Esophagus squamous epithelium (tissue), 5 donors: ENCODE measurements at regions not wholly inside any gene's neighbourhood (a gene's known extent, or its start where the extent isn't known, plus 50 kb on each side); places are given as distances from the start of the nearest gene placed in this dataset.

Experiments
- DNase-seq: peaks from one replicate; lab custom pipeline; 2025; lab: John Stamatoyannopoulos, UW
- H3K27ac ChIP-seq, 4 donors: fragments of 200-600 bp; sonication (generic); one replicate each; pipeline ENCODE4 v1.5.1; 2016 to 2019; ENCODE audit warnings: mild to moderate bottlenecking in 1 of 4
- H3K27me3 ChIP-seq, 4 donors: fragments of 200-600 bp; sonication (generic); 1 replicate in 3 of 4; 2 replicates in 1 of 4; pipeline versions ENCODE4 v1.5.1 to v1.6.0; 2017 to 2021; ENCODE audit warnings: antibody characterized with exemption in 1 of 4
- H3K36me3 ChIP-seq, 3 donors: fragments of 200-600 bp; sonication (generic); one replicate each; pipeline ENCODE4 v1.5.1; 2016 to 2019
- H3K4me1 ChIP-seq, 3 donors: fragments of 200-600 bp; sonication (generic); one replicate each; pipeline ENCODE4 v1.5.1; 2017 to 2019
- H3K4me3 ChIP-seq, 4 donors: fragments of 200-600 bp; sonication (generic); 1 replicate in 3 of 4; 2 replicates in 1 of 4; pipeline ENCODE4 v1.5.1; 2016 to 2019; ENCODE audit warnings: mild to moderate bottlenecking in 2 of 4, moderate library complexity in 1 of 4
- H3K9me3 ChIP-seq, 3 donors: fragments of 200-600 bp; sonication (generic); one replicate each; pipeline ENCODE4 v1.5.1; 2016 to 2019
- POLR2A ChIP-seq, 4 donors: fragments of 450-650 bp; IDR thresholded peaks; one replicate each; pipeline ENCODE4 v1.6.1; 2017; ENCODE audit warnings: antibody characterized with exemption in 4 of 4, mild to moderate bottlenecking in 4 of 4, moderate library complexity in 3 of 4
- WGBS, 2 donors: methylation state at CpG; one replicate each; pipeline ENCODE4 v1.1.5; 2018; 5-methylcytosine and 5-hydroxymethylcytosine counted together
- intact Hi-C: fragments of 100-400 bp; cut with DNase I; formaldehyde crosslinking; loops from one replicate; pipeline ENCODE4 v1.15.0; 2022
- TF ChIP-seq, protein P1 (sequence below), 6 experiments: fragments of 450-650 bp in 4 of 6; fragments of 200-600 bp in 2 of 6; sonication (generic) in 2 of 6; IDR thresholded peaks; one replicate each; pipeline ENCODE4 v1.5.1; 2016 to 2019; ENCODE audit warnings: antibody characterized with exemption in 6 of 6, mild to moderate bottlenecking in 4 of 6, moderate library complexity in 4 of 6
- donor health status: DM: yes; HTN: yes; CAD: no.

GRCh38 chr9:107078061-107078460 is 205.0 kb upstream of the RAD23B start:
- WGBS, 2 donors = 56 to 69% methylated on average over 1 of the region's 1 CpG
- TF ChIP-seq, protein P1, sequence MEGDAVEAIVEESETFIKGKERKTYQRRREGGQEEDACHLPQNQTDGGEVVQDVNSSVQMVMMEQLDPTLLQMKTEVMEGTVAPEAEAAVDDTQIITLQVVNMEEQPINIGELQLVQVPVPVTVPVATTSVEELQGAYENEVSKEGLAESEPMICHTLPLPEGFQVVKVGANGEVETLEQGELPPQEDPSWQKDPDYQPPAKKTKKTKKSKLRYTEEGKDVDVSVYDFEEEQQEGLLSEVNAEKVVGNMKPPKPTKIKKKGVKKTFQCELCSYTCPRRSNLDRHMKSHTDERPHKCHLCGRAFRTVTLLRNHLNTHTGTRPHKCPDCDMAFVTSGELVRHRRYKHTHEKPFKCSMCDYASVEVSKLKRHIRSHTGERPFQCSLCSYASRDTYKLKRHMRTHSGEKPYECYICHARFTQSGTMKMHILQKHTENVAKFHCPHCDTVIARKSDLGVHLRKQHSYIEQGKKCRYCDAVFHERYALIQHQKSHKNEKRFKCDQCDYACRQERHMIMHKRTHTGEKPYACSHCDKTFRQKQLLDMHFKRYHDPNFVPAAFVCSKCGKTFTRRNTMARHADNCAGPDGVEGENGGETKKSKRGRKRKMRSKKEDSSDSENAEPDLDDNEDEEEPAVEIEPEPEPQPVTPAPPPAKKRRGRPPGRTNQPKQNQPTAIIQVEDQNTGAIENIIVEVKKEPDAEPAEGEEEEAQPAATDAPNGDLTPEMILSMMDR (IDR thresholded peaks at IDR 0.05) = no peak
- TF ChIP-seq POLR2A (IDR thresholded peaks at IDR 0.05) = no peak
- DNase-seq = no peak
- no peaks in the 10 kb centered on the region for H3K4me1 ChIP-seq
- no peaks in the 10 kb centered on the region for H3K9me3 ChIP-seq
- no peaks in the 10 kb centered on the region for H3K36me3 ChIP-seq
- no peak overlapping the region for H3K27ac ChIP-seq
- no peak overlapping the region for H3K4me3 ChIP-seq
- peaks cover 0 to 8% (median 2%) of the 10 kb centered on the region in 4 donors for H3K27me3 ChIP-seq
- intact Hi-C loops = no loop called here

DNA sequence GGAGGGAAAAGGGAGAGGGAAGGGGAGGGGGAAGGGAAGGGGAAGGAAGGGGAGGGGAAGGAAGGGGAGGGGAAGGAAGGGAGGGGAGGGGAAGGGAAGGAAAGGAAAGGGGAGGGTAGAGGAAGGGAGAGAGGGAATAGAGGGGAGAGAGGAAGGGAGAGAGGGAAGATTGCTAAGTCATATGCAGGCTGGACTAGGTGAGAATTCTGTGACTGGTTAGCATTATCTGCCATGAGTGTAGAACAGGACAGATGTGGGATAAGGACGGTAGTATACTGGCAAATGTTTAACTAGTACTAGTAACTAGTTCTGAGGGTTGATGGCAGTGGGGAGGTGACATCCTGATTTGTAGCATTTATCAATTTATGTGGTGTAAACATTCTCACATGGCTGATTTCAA is 203.5 kb upstream of the RAD23B start:
- Histone ChIP-seq H3K4me3 (no peak overlapping the region), H3K27me3 (peaks cover 0 to 8% (median 2%) of the 10 kb centered on the region in 4 donors), H3K9me3 (no peaks in the 10 kb centered on the region), H3K36me3 (no peaks in the 10 kb centered on the region), H3K27ac (no peak overlapping the region), H3K4me1 (no peaks in the 10 kb centered on the region)
- TF ChIP-seq, protein P1 (IDR thresholded peaks at IDR 0.05) = no peak
- TF ChIP-seq POLR2A (IDR thresholded peaks at IDR 0.05) = no peak
- DNase-seq = no peak
- intact Hi-C loops = no loop called here
- 59 to 82% methylated on average over 1 of the region's 1 CpG for WGBS, 2 donors

DNA sequence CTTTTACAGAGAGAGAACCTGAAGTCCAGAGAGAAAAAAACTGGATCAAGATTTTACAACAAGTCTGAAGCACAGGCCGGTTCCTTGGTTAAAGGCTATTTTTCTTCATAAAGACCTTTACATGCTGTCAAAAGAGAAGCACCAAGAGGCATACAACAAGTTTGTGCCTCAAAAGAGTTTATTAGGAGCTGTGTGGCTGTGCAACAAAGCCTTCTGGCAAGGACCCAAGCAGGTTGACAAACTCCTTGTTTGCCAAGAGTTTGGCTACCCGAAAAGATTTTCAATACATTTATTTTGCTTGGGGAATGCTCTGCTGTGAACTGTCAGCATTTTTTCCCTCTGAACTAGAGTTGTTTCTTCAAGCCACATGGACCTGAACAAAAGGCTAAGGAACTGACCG is 202.9 kb upstream of the RAD23B start:
- DNase-seq = no peak
- WGBS, 2 donors = 51 to 72% methylated on average over 3 of the region's 3 CpGs
- H3K36me3 ChIP-seq = no peaks in the 10 kb centered on the region
- TF ChIP-seq, protein P1 (IDR thresholded peaks at IDR 0.05) = no peak
- TF ChIP-seq POLR2A (IDR thresholded peaks at IDR 0.05) = no peak
- no peak overlapping the region for H3K4me3 ChIP-seq
- no peaks in the 10 kb centered on the region for H3K4me1 ChIP-seq
- H3K27ac ChIP-seq = no peak overlapping the region
- H3K27me3 ChIP-seq = peaks cover 0 to 8% (median 2%) of the 10 kb centered on the region in 4 donors
- H3K9me3 ChIP-seq = no peaks in the 10 kb centered on the region
- intact Hi-C loops = no loop called here

GRCh38 chr9:107086460-107086859 is 196.6 kb upstream of the RAD23B start:
- DNase-seq = no peak
- no peak overlapping the region for H3K4me3 ChIP-seq
- no peaks in the 10 kb centered on the region for H3K9me3 ChIP-seq
- H3K27ac ChIP-seq = no peak overlapping the region
- no peak for TF ChIP-seq POLR2A (IDR thresholded peaks at IDR 0.05)
- TF ChIP-seq, protein P1 (IDR thresholded peaks at IDR 0.05) = no peak
- no peaks in the 10 kb centered on the region for H3K4me1 ChIP-seq
- intact Hi-C loops = no loop called here
- WGBS, 2 donors = 43 to 79% methylated on average over 2 of the region's 2 CpGs
- no peaks in the 10 kb centered on the region for H3K36me3 ChIP-seq
- no peaks in the 10 kb centered on the region for H3K27me3 ChIP-seq

DNA sequence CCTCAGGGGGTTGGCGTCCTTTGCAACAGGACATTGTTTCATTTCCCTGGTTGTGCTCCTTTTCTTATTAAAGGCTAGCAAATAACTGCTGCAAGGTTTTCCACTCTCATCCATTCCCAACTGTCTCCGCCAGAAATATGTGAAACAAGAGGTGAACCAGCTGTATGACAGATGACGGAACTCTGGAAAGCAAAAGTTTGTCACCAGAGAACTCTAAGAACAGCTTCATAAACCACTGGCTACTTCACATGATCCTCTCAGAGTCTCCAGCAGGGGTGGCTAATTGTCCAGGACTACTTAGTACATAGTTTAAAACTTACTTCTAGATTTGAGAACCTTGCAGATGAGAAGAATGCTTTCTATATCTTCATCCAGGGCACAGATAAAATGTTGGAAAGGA is 195.9 kb upstream of the RAD23B start:
- intact Hi-C loops = no loop called here
- no peak for DNase-seq
- Histone ChIP-seq H3K36me3 (no peaks in the 10 kb centered on the region), H3K4me3 (no peak overlapping the region), H3K4me1 (no peaks in the 10 kb centered on the region), H3K9me3 (no peaks in the 10 kb centered on the region), H3K27ac (no peak overlapping the region), H3K27me3 (no peaks in the 10 kb centered on the region)
- TF ChIP-seq POLR2A (IDR thresholded peaks at IDR 0.05) = no peak
- TF ChIP-seq, protein P1 (IDR thresholded peaks at IDR 0.05) = no peak
- WGBS, 2 donors = 63 to 77% methylated on average over 3 of the region's 3 CpGs
